Rectal smooth muscle tissue (tissue), 1 donor: ENCODE measurements at regions not wholly inside any gene's neighbourhood (a gene's known extent, or its start where the extent isn't known, plus 50 kb on each side); places are given as distances from the start of the nearest gene placed in this dataset.
"Not testable (repeated sequence)": the region's sequence is repeated elsewhere in the genome, so short reads cannot be mapped to it uniquely, and the experiment has no call there.

Source experiments
- H3K27ac ChIP-seq: one replicate; pipeline ENCODE4 v1.7.0; 2013; ENCODE audit warnings: low read depth, low read length, inconsistent platforms
- H3K27me3 ChIP-seq: one replicate; pipeline ENCODE4 v1.7.0; 2013; ENCODE audit warnings: low read length; ENCODE audit not compliant: control insufficient read depth, insufficient read depth
- H3K36me3 ChIP-seq: one replicate; pipeline ENCODE4 v1.7.0; 2013; ENCODE audit warnings: low read length; ENCODE audit not compliant: control insufficient read depth, insufficient read depth
- H3K4me1 ChIP-seq: one replicate; pipeline ENCODE4 v1.7.0; 2013; ENCODE audit warnings: low read length; ENCODE audit not compliant: control insufficient read depth, insufficient read depth
- H3K4me3 ChIP-seq: one replicate; pipeline ENCODE4 v1.7.0; 2013; ENCODE audit warnings: low read length
- H3K9ac ChIP-seq: one replicate; pipeline ENCODE4 v1.7.0; 2013; ENCODE audit warnings: low read length

DNA sequence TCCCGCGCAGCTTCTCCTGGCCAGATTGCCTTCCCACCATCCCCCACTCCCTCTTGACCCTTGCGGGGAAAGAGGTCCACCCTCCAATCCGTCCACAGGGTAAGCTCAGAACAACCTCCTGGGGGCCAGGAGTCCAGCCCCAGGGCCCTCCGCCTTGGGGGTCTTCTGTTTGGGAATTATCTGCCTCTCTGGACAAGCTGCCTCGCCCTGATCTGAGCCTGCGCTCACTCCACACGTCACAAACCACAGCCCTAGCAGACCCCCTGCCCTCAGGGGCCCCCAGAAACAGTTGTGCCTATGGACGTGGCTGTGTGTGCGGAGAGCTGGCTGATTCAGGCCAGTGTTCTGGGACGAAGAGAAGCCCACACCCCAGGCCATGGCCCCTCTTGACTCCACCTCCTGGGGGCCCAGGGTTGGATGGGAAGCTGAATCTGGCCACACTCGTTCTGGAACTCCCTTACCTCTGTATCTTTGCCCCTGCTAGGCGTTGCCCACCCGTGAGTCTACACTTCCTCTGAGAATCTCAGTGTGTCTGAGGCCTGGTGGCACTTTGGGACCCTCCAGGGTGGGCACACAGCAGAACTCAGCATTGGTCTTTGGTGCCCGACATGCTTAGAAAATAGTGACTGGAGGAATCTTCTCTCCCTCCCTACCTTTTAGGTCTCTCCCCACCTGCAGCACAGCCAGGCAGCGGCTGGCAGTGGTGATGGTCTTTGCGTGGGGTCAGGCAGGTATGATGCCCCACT, 119.9 kb upstream of the SMURF2 start:
- peaks cover 7% of the 10 kb centered on the region for H3K4me1 ChIP-seq
- no peak overlapping the region for H3K27ac ChIP-seq
- H3K27me3 ChIP-seq: peaks cover 19% of the 10 kb centered on the region
- H3K9ac ChIP-seq: no peak overlapping the region
- peak overlapping the region; percentile 27 for H3K4me3 ChIP-seq
- peaks cover 14% of the 10 kb centered on the region for H3K36me3 ChIP-seq

GRCh38 chr17:64781014-64781756, 119.1 kb upstream of the SMURF2 start:
- Histone ChIP-seq H3K36me3 (peaks cover 12% of the 10 kb centered on the region), H3K9ac (no peak overlapping the region), H3K27ac (no peak overlapping the region), H3K4me1 (peaks cover 7% of the 10 kb centered on the region), H3K4me3 (peak overlapping the region; percentile 55), H3K27me3 (peaks cover 17% of the 10 kb centered on the region)

GRCh38 chr17:64780096-64781013, 118.2 kb upstream of the SMURF2 start:
- peaks cover 7% of the 10 kb centered on the region for H3K4me1 ChIP-seq
- H3K4me3 ChIP-seq: peak overlapping the region; percentile 68
- peaks cover 8% of the 10 kb centered on the region for H3K36me3 ChIP-seq
- H3K27me3 ChIP-seq: peaks cover 15% of the 10 kb centered on the region
- no peak overlapping the region for H3K27ac ChIP-seq
- H3K9ac ChIP-seq: no peak overlapping the region

DNA sequence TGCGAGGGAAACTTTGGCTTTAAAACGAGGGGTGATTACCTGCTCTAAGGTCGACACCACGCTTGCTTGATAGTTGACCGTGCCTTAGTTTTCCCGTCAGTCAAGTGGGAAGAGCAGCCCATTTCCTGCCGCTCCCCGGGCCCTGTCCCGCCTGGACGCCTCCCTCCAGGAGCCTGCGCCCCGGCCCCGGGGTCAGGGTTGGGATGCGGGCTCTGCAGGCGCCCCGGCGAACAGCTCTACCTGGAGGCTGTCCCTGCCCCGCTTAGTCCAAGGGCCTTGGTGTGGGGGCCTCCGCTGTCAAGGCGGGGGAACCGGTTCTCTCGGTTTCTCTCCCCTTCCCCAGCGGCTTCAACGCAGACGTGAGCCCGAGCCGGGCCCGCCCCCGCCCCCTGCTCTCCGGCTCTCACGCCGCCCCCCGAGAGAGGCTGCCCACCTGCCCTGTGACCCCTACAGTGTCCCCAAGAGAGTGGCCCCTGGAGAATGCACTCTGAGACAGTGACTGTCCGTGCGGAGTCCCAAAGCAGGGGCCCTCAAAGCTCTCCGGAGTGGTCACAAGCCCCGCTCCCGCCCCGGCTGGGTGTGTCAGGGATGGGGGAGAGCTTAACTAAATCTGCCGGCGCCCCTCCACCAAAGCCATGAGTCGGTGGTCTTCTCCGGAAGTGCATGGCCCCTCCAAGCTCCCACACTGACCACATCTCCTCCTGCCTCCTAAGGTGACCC, 117.4 kb upstream of the SMURF2 start:
- Histone ChIP-seq H3K27me3 (peaks cover 15% of the 10 kb centered on the region), H3K4me3 (peak overlapping the region; percentile 25), H3K27ac (no peak overlapping the region), H3K9ac (no peak overlapping the region), H3K36me3 (peaks cover 3% of the 10 kb centered on the region), H3K4me1 (peaks cover 7% of the 10 kb centered on the region)

DNA sequence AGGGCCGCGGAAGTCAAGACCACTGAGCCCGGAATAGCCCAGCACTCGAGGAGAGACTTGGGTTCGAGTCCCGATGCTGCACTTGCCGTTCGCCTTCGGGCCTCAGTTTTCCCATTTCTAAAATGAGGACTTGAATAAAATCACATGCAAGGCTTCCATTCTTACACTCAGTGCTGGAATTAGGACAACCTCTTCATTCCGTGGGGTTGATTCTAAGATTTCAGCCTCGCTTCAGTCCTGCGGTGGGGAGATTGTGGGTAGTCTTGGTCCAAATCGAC, 116.9 kb upstream of the SMURF2 start:
- not testable (repeated sequence) for H3K9ac ChIP-seq, H3K36me3 ChIP-seq, H3K27ac ChIP-seq, H3K4me1 ChIP-seq
- H3K27me3 ChIP-seq: peaks cover 15% of the 10 kb centered on the region
- H3K4me3 ChIP-seq: peak overlapping the region; percentile 32

- H3K4me3 ChIP-seq: peak overlapping the region; percentile 42
- no peak overlapping the region for H3K9ac ChIP-seq
- no peak overlapping the region for H3K27ac ChIP-seq
Observed at GRCh38 chr17:64778240-64779097, 116.4 kb upstream of the SMURF2 start.

GRCh38 chr17:64777415-64778239, 115.5 kb upstream of the SMURF2 start:
- peak overlapping the region; percentile 57 for H3K4me3 ChIP-seq
- peaks cover 7% of the 10 kb centered on the region for H3K4me1 ChIP-seq
- no peak overlapping the region for H3K9ac ChIP-seq
- H3K27me3 ChIP-seq: peaks cover 15% of the 10 kb centered on the region
- no peak overlapping the region for H3K27ac ChIP-seq
- H3K36me3 ChIP-seq: no peaks in the 10 kb centered on the region

More at GRCh38 chr17:64778240-64779097, 116.4 kb upstream of the SMURF2 start:
- Histone ChIP-seq H3K4me1 (peaks cover 7% of the 10 kb centered on the region), H3K36me3 (no peaks in the 10 kb centered on the region), H3K27me3 (peaks cover 15% of the 10 kb centered on the region)

DNA sequence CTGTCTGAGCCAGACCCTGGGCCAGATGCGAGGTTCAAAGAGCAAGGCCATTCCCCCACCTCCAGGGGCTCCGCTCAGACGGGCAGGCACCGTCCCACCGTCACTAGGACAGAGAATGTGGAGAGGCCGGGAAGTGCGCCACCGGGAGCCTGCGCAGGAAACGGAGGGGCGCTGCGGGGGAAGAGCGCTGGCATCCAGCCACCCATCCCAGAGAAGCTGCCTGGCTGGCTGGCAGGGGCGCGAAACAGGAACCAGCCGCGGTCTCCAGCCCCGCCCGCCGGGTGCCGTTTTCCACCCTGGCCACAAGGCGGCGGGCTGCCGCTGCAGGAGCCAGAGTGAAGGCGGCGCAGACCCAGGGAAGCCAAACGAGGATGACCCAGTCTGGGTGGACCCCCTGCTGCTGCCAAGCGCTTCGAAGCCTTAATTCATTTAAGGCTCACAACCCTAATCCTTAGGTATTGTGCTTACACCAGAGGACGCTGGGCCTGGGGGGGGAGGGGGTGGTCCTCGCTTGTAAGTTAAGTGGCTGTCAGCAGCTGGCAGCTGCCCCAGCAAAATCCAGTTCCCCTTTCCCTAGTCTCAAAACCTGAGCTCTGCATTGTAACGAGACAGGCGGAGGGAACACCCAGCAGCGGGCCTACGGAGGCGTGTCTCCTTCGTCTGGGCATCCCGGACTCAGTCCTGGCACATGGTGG, 114.8 kb upstream of the SMURF2 start:
- not testable (repeated sequence) for H3K27ac ChIP-seq, H3K4me1 ChIP-seq, H3K36me3 ChIP-seq, H3K9ac ChIP-seq
- Histone ChIP-seq H3K4me3 (peak overlapping the region; percentile 57), H3K27me3 (peaks cover 15% of the 10 kb centered on the region)

DNA sequence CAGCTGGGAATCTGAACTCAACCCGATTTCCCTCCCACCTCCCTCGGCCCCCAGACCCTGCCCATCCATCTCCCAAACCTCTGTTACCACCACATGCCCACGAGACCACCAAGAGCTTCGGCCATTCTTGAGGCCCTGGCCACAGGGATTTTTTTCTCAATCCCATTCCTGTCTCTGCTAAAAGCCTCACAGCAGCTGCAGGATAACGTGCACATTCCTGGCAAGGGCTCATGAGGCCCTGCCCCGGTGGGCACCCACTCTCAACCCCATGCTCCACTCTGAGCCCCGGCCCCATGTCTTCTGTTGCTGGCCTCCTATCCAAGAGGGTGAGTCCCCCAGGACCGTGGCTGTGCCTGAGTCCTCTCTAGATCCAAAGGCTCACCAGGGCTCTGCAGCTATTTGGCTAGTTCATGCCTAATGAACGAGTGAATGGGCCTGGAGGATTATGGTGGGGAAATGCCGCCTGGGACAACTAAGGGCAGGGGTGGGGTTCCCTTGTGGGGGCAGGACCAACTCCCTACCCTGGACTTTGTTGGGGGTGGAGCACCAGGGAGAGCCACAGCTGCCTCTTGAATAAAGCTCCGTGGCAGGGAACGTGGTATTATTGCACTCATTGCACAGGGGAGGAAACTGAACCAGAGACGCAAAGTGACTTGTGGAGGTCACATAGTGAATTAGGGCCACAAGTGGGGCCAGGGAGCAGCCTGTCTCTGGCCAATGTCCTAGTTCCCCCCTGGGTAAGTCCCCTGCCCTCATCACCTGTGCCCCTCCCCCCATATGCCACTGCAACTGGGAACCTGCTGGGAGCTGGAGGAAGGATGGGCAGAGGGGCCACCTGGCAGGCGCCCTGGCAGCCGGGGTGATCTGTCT, 113.8 kb upstream of the SMURF2 start:
- peaks cover 15% of the 10 kb centered on the region for H3K27me3 ChIP-seq
- no peak overlapping the region for H3K4me3 ChIP-seq
- H3K4me1 ChIP-seq: peaks cover 7% of the 10 kb centered on the region
- no peak overlapping the region for H3K9ac ChIP-seq
- no peak overlapping the region for H3K27ac ChIP-seq
- H3K36me3 ChIP-seq: no peaks in the 10 kb centered on the region
